ENCODE measurements at regions not wholly inside any gene's neighbourhood (a gene's known extent, or its start where the extent isn't known, plus 50 kb on each side); places are given as distances from the start of the nearest gene placed in this dataset.

GRCh38 chr11:127106938-127107337, 106.4 kb upstream of the KIRREL3 start:
- no peak for DNase-seq

DNA sequence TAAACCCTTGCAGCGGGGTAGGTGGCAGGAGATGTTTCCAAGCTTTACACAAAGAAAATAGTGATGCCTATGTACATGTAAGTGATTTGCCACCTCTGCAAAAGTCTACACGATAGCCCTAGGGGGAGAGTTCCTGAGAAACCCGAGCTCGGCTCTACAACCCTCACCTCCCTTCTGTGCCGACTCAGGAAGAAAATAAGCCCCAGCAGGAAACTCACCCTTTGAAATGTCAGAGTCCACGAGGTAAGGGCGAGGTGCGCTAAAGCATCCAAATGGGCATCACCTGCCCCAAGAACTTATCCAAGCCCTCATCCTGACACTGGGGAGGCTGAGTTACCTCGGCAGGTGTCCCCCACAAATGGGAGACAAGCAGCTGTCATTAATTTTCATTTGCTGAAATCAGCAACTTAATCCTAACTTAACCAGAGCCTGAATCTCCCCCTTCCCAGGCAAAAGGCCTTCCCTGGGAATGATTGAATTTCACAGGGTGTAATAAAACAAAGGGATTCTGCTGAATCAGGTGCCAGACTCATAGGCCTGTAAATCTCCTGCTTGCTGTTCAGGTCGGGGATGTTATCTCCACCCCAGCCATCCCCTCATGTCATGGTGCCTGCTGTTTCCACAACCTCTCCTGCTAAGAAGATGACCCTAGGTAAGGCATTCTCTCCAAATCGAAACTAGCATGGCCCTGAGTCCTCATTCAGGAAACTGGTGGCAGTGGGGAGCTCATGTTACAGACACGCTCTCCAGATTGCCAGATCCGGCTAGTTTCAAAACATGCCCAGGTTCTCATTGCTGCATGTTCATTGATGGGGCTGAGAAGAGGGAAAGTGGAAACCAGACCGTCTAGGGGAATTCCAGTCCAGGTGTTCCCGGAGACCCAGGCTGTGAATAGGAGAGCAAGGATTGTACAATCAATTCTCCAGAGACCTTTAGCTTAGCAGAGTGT, 105.3 kb upstream of the KIRREL3 start:
- DNase-seq, result no peak

GRCh38 chr11:127103586-127104388, 103.2 kb upstream of the KIRREL3 start:
- no peak for DNase-seq

- no peak for DNase-seq
Observed at GRCh38 chr11:127098684-127099083, 98.1 kb upstream of the KIRREL3 start.

DNA sequence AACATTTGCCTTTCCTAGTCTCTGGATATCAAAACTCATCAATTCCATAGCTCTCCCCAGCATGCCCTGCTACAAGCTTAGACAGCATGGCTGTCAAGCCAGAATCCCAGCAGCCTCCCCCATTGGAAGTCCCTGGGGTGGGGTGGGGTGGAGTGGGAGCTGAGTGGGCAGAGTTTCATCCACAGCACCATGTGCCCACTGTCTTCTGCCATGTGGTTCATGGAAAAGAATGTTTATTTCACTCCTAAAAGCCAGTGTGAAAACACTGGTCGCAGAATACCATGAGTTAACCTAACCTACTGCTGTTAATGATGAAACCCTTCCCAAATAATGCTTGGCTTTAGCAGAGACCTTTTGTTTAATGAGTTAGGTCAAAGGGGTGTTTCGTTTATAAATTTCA, 80.2 kb upstream of the KIRREL3 start:
- DNase-seq, result no peak

DNA sequence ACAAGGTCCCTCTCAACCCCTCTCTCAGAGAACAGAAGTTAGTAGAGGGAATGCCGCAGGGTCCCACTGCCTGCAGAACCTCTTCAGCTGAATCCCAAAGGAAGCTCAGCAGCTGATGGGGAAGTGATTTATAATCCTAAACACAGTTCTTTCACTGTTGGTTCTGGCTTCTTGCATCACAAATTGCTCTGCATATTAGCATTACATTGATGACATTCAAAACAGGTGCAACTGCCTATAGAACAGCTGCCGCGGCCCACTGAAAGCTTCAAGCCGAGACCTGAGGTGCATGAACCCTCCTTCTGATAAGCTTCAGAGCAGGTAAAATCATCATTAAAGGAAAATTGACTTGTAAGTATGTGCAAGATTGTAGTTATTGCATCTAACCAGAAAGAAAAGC, 75.2 kb upstream of the KIRREL3 start:
- no peak for DNase-seq

GRCh38 chr11:127074151-127074761, 73.7 kb upstream of the KIRREL3 start:
- no peak for DNase-seq

DNA sequence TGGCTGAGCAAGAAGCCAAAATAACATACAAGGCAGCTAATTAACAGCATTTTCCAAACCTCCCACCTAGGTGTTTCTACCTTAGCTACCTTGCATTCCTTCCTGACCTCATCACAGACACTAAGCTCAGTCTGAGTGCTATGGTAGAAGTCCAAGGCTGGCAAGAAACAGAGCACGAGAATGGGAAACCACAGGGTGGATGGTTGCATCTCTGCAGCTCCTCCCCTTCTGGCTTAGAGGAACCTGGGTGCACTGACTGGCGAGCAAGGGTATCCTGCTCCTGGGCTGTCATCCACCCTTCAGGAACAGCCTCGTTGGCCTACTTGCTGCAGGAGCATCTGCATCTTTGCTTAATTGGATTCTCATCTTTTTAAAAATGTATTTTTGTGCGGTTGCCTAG, 73.1 kb upstream of the KIRREL3 start:
- DNase-seq, result no peak

GRCh38 chr11:127071606-127072005, 71.0 kb upstream of the KIRREL3 start:
- no peak for DNase-seq

- DNase-seq, result no peak
Observed at GRCh38 chr11:127070808-127071207, 70.2 kb upstream of the KIRREL3 start.

DNA sequence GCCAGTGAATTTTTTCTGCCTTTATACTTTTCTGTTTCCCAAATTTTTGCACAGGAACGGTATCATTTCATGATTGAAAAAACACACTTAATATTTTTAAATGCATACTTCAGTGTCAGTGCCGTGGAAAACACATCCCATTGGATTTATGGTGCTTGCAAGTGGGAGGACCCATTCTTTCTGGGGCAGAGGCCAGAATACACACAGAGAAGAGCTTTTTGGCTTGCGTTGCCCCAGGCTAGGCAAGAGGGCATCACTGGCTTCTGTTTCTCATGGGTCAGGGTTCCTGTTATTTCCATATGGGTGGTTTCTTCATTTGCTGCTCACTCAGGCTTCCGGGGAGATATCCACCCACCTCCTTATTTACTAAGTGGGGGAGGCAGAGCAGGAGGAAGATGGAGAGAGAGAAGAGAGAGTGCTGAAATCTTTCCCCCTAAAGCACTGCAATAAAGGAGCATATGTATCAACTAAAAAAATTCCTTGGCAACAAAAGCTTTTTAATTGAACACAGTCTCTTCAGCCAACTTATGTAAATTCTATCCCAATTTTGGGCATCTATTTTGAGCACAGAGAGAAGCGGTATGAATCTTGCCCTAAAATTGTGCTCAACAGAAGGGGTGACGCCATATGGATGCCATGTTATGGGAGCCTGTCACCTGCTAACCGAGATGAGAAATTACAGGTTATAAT, 66.0 kb upstream of the KIRREL3 start:
- no peak for DNase-seq

GRCh38 chr11:127063241-127063640, 62.7 kb upstream of the KIRREL3 start:
- no peak for DNase-seq

GRCh38 chr11:127061947-127062346, 61.4 kb upstream of the KIRREL3 start:
- no peak for DNase-seq

GRCh38 chr11:127059750-127060149, 59.2 kb upstream of the KIRREL3 start:
- DNase-seq, result no peak

DNA sequence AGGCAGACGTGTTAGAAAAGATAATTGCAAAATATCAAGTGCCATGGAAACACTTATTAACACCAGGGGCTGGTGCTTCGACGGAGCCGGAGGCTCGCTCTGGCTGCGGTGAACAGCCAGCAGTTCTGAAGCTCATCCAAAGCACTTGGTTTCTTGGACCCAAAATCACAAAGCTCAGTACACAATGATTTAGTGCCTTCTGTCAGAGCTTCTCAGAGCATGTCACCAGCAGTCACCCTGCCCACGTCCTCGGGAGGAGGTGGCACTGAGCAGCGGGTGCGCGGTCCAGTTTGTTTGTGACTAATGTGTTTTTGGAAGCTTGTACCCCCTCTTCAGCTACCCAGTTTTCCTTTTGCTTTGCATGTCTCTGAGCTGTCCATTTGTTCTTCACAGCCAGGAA, 58.7 kb upstream of the KIRREL3 start:
- DNase-seq, result no peak

DNA sequence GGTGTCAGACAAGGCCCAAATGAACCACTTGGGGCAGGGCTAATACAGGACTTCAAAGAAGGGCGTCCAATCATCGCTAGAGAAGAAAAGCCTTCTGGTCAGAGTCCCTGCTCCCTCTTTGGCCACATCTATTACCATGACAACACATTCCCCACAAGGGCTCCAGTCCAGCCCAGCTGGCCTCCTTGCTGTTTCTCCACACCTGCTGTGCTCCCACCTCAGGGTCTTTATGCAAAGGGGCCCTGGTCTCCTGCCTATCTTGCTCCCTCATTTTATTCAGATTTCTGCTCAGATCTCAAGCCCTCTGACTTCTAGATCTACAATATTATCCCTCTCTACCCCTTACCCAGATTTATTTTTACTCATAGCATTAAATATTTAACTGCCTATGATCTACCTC, 58.0 kb upstream of the KIRREL3 start:
- DNase-seq, result no peak

DNA sequence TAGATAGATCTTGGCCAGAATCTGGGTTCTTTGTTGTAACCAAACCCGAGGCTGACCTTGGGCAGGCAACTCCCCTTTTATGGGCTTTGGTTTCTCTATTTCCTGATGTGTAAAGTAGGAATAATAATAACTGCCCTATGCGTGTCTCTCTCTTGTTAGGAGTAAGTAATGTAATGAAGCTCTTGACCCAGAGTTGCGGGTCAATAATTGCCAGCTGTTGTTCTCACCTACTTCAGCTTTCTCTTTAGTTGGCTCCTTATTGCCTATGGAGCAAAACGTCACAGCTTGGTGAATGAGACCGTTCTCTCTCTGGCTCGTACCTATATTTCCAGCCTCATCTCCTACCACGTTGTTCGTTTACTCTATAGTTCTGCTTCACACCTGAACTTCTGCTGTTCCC, 56.6 kb upstream of the KIRREL3 start:
- DNase-seq, result no peak

DNA sequence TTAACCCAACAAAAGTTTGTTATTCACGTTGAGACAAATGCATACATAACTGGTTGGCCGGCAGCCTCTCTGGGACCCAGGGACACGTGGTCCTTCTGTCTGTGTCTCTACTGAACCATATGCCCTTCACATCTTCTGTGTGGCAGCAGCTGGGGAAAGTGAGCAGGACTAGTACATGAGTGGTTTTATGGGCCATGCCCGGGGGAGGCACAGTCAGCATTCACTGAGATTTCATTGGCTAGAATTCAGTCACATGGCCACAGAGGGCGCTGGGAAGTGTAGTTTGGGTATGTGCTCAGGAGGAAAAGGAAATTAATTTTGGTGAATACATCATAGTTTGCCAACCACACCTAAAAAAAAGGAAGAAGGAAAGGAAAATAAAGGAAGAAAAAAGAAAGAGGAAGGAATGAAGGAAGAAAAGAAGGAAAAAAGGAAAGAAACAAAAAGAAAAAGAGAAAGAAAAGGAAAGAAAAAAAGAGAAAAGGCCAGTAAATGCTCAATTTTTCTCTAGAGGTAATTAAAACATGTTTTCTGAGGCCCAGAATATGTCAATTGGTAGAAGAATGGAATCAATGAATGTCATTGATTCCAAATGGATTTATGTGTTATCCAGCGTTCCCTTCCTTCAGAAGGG, 55.9 kb upstream of the KIRREL3 start:
- no peak for DNase-seq

DNA sequence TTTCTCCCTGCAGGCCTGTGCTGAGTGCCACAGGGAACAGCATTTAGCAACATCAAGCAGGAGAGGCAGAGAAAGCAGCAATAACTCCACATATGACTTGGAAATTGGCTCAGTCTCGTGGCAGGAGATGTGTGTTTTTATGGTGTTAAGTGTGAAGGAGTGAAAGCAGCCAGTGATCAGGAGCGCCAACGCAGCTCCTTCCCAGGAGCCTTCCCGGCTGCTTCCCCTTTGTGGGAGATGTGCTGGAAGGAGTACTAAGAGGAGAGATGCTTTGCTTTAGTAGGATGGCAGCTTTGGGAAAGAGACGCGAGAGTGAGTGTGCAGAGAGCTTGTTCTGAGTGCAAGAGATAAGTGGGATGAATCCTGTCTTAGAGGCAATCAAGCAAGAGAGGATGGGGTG, 54.7 kb upstream of the KIRREL3 start:
- no peak for DNase-seq

DNA sequence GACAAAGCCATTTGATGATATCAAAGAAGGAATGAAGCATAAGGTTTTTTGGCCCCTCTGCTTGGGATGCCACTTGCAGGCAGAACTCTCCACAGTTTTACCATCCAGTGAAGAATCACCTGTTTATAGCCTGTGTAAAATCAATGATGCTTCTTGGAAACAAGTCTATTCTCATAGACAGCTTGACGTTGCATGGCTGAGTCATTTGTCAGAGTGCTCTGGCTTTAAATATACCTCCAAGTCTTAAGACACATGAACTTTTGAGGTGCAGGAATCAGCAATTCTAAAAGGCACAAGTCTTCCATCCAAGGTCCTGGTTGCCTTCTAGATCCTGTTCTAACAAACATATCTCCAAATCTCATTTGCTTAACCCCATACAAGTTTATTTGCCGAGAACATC, 53.6 kb upstream of the KIRREL3 start:
- no peak for DNase-seq

DNA sequence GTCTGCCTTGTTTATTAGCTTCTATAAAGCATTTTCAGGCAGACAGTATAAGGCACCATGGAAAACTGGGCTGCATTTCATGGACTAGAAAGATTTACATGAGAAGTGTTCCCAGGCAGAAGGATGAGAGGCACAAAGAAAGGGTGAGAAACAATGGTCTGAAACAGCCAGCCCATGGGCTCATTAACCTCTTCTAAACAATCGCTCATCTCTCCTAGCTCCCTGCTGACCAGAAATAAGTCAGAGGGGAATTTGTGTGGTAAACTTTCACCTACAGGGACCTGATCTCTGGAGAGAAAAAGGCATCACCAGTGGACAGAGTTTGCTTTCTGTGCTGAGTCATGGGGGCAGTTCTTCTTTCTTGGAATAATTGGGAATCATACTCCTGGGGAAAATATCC, 51.8 kb upstream of the KIRREL3 start:
- no peak for DNase-seq
